PFSK-1 (cell line): ENCODE measurements at regions not wholly inside any gene's neighbourhood (a gene's known extent, or its start where the extent isn't known, plus 50 kb on each side); places are given as distances from the start of the nearest gene placed in this dataset.

Source experiments
- FOXP2 ChIP-seq: optimal IDR thresholded peaks from 2 replicates; pipeline ENCODE3; 2011; ENCODE audit warnings: borderline replicate concordance, control low read depth, inconsistent platforms; ENCODE audit not compliant: insufficient read depth; ENCODE audit errors: extremely low read length, extremely low read depth
- POLR2AphosphoS5 ChIP-seq: IDR thresholded peaks from 2 replicates; pipeline ENCODE4 v1.6.1; 2012; ENCODE audit warnings: low read depth, mild to moderate bottlenecking, control low read depth, low read length, moderate library complexity
- SIN3A ChIP-seq: IDR thresholded peaks from 2 replicates; pipeline ENCODE4 v1.6.1; 2012; ENCODE audit warnings: mild to moderate bottlenecking, low read length, moderate library complexity, borderline replicate concordance; ENCODE audit not compliant: insufficient read depth
- TAF1 ChIP-seq: IDR thresholded peaks from 2 replicates; pipeline ENCODE4 v1.6.1; 2012; ENCODE audit warnings: low read length, control low read depth, borderline replicate concordance; ENCODE audit not compliant: insufficient read depth
- TF ChIP-seq, protein P1 (sequence below), 2 experiments: IDR thresholded peaks; 2 replicates each; pipeline versions ENCODE4 v1.6.1 to v1.8.0; 2011 to 2012; ENCODE audit warnings: low read depth in 2 of 2, low read length in 2 of 2, control low read depth in 1 of 2, inconsistent platforms in 1 of 2, mild to moderate bottlenecking in 1 of 2, moderate library complexity in 1 of 2; ENCODE audit not compliant: insufficient read depth in 1 of 2

DNA sequence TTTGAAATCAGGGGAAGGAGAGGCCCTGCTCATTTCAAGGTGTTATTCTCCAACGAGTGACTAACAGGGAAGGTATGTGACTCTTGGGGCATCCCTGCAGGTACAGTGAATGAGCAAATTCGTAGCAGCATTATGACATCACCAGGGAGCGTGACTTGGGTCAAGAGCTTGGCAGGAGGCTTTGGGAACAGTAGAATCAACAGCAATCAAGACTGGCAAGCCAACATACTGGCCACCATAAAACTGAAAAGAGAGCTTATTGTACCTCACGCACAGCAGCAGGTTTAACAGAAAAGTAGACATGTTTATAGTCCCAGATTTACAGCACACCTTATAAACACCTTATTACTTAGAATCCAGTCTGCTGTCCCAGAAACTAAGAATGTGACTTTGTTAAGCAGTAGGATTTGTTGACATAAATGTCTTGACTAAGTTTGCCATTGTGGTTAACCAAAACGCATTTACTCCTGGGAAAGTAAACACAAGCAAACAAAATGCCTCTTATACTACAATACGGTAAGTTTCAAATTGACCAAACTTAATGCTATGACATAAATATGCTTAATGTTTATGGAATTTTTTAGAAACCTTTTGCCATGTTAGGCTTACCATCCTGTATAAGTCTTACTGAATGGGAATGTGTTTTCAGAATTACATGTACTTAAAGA is 297.8 kb downstream of the NPR3 start:
- no peak for TF ChIP-seq POLR2AphosphoS5
- TF ChIP-seq TAF1, result no peak
- TF ChIP-seq, protein P1, sequence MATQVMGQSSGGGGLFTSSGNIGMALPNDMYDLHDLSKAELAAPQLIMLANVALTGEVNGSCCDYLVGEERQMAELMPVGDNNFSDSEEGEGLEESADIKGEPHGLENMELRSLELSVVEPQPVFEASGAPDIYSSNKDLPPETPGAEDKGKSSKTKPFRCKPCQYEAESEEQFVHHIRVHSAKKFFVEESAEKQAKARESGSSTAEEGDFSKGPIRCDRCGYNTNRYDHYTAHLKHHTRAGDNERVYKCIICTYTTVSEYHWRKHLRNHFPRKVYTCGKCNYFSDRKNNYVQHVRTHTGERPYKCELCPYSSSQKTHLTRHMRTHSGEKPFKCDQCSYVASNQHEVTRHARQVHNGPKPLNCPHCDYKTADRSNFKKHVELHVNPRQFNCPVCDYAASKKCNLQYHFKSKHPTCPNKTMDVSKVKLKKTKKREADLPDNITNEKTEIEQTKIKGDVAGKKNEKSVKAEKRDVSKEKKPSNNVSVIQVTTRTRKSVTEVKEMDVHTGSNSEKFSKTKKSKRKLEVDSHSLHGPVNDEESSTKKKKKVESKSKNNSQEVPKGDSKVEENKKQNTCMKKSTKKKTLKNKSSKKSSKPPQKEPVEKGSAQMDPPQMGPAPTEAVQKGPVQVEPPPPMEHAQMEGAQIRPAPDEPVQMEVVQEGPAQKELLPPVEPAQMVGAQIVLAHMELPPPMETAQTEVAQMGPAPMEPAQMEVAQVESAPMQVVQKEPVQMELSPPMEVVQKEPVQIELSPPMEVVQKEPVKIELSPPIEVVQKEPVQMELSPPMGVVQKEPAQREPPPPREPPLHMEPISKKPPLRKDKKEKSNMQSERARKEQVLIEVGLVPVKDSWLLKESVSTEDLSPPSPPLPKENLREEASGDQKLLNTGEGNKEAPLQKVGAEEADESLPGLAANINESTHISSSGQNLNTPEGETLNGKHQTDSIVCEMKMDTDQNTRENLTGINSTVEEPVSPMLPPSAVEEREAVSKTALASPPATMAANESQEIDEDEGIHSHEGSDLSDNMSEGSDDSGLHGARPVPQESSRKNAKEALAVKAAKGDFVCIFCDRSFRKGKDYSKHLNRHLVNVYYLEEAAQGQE (IDR thresholded peaks at IDR 0.05; ENCODE audit: insufficient read depth in 1 of 2, low read depth in 2 of 2, low read length in 2 of 2), result no peak
- no peak for TF ChIP-seq FOXP2
- no peak for TF ChIP-seq SIN3A
